Panc1 (cell line): ENCODE measurements at regions not wholly inside any gene's neighbourhood (a gene's known extent, or its start where the extent isn't known, plus 50 kb on each side); places are given as distances from the start of the nearest gene placed in this dataset.
"Not testable (repeated sequence)": the region's sequence is repeated elsewhere in the genome, so short reads cannot be mapped to it uniquely, and the experiment has no call there.

Experiments
- POLR2AphosphoS5 ChIP-seq: IDR thresholded peaks from 2 replicates; pipeline ENCODE4 v1.6.1; 2012; ENCODE audit warnings: mild to moderate bottlenecking, low read depth, low read length, moderate library complexity
- SIN3A ChIP-seq: IDR thresholded peaks from 2 replicates; pipeline ENCODE4 v1.6.1; 2012; ENCODE audit warnings: low read depth, mild to moderate bottlenecking, low read length, moderate library complexity, borderline replicate concordance; ENCODE audit not compliant: insufficient read depth
- TF ChIP-seq, protein P1 (sequence below): fragments of 450-650 bp; IDR thresholded peaks from 2 replicates; pipeline ENCODE4 v1.5.1; 2017; ENCODE audit warnings: mild to moderate bottlenecking
- TF ChIP-seq, protein P2 (sequence below), 2 experiments: IDR thresholded peaks; 2 replicates each; pipeline ENCODE4 v1.6.1; 2011 to 2012; ENCODE audit warnings: low read depth in 2 of 2, control low read depth in 1 of 2, low read length in 1 of 2, mild to moderate bottlenecking in 1 of 2, moderate library complexity in 1 of 2; ENCODE audit not compliant: insufficient read depth in 1 of 2

DNA sequence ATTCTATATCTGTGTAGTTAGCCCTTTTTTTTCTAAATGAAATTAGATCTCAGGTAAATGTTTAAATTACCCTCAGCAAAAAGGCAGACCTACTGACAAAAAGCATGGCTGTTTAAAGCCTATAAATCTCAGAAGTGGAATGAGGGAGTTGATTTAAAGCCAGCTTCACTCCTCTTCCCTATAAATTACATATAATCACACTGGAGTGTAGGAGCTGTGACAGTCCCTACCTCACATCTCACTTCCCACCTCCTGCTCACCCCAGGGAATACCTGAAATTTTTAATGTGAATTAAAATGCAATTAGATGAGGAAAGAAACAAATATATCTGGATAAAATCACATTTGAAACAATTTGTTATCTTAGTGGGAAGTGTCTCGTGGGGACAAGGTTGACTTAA is 184.6 kb downstream of the SPATA31A7 start:
- TF ChIP-seq, protein P1, sequence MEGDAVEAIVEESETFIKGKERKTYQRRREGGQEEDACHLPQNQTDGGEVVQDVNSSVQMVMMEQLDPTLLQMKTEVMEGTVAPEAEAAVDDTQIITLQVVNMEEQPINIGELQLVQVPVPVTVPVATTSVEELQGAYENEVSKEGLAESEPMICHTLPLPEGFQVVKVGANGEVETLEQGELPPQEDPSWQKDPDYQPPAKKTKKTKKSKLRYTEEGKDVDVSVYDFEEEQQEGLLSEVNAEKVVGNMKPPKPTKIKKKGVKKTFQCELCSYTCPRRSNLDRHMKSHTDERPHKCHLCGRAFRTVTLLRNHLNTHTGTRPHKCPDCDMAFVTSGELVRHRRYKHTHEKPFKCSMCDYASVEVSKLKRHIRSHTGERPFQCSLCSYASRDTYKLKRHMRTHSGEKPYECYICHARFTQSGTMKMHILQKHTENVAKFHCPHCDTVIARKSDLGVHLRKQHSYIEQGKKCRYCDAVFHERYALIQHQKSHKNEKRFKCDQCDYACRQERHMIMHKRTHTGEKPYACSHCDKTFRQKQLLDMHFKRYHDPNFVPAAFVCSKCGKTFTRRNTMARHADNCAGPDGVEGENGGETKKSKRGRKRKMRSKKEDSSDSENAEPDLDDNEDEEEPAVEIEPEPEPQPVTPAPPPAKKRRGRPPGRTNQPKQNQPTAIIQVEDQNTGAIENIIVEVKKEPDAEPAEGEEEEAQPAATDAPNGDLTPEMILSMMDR = not testable (repeated sequence)
- not testable (repeated sequence) for TF ChIP-seq SIN3A, POLR2AphosphoS5
- TF ChIP-seq, protein P2, sequence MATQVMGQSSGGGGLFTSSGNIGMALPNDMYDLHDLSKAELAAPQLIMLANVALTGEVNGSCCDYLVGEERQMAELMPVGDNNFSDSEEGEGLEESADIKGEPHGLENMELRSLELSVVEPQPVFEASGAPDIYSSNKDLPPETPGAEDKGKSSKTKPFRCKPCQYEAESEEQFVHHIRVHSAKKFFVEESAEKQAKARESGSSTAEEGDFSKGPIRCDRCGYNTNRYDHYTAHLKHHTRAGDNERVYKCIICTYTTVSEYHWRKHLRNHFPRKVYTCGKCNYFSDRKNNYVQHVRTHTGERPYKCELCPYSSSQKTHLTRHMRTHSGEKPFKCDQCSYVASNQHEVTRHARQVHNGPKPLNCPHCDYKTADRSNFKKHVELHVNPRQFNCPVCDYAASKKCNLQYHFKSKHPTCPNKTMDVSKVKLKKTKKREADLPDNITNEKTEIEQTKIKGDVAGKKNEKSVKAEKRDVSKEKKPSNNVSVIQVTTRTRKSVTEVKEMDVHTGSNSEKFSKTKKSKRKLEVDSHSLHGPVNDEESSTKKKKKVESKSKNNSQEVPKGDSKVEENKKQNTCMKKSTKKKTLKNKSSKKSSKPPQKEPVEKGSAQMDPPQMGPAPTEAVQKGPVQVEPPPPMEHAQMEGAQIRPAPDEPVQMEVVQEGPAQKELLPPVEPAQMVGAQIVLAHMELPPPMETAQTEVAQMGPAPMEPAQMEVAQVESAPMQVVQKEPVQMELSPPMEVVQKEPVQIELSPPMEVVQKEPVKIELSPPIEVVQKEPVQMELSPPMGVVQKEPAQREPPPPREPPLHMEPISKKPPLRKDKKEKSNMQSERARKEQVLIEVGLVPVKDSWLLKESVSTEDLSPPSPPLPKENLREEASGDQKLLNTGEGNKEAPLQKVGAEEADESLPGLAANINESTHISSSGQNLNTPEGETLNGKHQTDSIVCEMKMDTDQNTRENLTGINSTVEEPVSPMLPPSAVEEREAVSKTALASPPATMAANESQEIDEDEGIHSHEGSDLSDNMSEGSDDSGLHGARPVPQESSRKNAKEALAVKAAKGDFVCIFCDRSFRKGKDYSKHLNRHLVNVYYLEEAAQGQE (IDR thresholded peaks at IDR 0.05; ENCODE audit: insufficient read depth in 1 of 2, low read depth in 2 of 2, low read length in 1 of 2) = not testable (repeated sequence)
